ENCODE measurements at regions not wholly inside any gene's neighbourhood (a gene's known extent, or its start where the extent isn't known, plus 50 kb on each side); places are given as distances from the start of the nearest gene placed in this dataset.

GRCh38 chr5:174511714-174512253 lies 212.6 kb upstream of the MSX2 start:
- Histone ChIP-seq H3K4me3 (replicated peaks; ENCODE audit: low read depth, low read length) (no peak overlapping the region), H3K36me3 (ENCODE audit: control insufficient read depth, insufficient read depth, low read length) (no peaks in the 10 kb centered on the region), H3K27me3 (replicated peaks; ENCODE audit: control insufficient read depth, insufficient read depth, low read length) (no peaks in the 10 kb centered on the region; the same call in 1 of the 2 replicates)
- TF ChIP-seq, protein P1, sequence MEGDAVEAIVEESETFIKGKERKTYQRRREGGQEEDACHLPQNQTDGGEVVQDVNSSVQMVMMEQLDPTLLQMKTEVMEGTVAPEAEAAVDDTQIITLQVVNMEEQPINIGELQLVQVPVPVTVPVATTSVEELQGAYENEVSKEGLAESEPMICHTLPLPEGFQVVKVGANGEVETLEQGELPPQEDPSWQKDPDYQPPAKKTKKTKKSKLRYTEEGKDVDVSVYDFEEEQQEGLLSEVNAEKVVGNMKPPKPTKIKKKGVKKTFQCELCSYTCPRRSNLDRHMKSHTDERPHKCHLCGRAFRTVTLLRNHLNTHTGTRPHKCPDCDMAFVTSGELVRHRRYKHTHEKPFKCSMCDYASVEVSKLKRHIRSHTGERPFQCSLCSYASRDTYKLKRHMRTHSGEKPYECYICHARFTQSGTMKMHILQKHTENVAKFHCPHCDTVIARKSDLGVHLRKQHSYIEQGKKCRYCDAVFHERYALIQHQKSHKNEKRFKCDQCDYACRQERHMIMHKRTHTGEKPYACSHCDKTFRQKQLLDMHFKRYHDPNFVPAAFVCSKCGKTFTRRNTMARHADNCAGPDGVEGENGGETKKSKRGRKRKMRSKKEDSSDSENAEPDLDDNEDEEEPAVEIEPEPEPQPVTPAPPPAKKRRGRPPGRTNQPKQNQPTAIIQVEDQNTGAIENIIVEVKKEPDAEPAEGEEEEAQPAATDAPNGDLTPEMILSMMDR (IDR thresholded peaks at IDR 0.05; ENCODE audit: insufficient read depth, low read length, poor library complexity, severe bottlenecking): no peak
- no peak for DNase-seq (ENCODE audit: extremely low read depth, insufficient read length)

DNA sequence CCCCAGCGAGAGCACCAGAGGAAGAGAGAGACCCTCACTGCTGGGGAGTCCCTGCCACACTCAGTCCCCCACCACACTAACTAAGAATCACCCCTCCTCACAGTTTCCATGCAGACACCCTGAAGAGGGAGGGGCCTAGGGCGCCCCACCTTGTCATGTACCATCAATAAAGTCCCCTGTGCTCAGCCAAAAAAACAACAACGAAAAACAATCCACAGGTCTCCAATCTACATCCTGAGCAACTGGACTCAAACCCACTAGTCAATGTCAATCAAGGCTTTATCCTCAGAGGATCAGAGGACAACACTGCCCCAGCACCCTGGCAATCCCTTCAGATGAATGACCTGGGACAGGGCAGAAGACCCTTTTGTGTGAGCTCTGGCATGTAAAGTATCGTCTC lies 210.1 kb upstream of the MSX2 start:
- Histone ChIP-seq H3K4me3 (replicated peaks; ENCODE audit: low read depth, low read length) (no peak overlapping the region), H3K27me3 (replicated peaks; ENCODE audit: control insufficient read depth, insufficient read depth, low read length) (no peaks in the 10 kb centered on the region; the same call in 1 of the 2 replicates), H3K36me3 (ENCODE audit: control insufficient read depth, insufficient read depth, low read length) (no peaks in the 10 kb centered on the region)
- DNase-seq (ENCODE audit: extremely low read depth, insufficient read length): no peak
- TF ChIP-seq, protein P1 (IDR thresholded peaks at IDR 0.05; ENCODE audit: insufficient read depth, low read length, poor library complexity, severe bottlenecking): no peak

GRCh38 chr5:174514983-174515394 lies 209.4 kb upstream of the MSX2 start:
- Histone ChIP-seq H3K4me3 (replicated peaks; ENCODE audit: low read depth, low read length) (no peak overlapping the region), H3K36me3 (ENCODE audit: control insufficient read depth, insufficient read depth, low read length) (no peaks in the 10 kb centered on the region), H3K27me3 (replicated peaks; ENCODE audit: control insufficient read depth, insufficient read depth, low read length) (no peaks in the 10 kb centered on the region; the same call in 1 of the 2 replicates)
- TF ChIP-seq, protein P1 (IDR thresholded peaks at IDR 0.05; ENCODE audit: insufficient read depth, low read length, poor library complexity, severe bottlenecking): no peak
- no peak for DNase-seq (ENCODE audit: extremely low read depth, insufficient read length)

DNA sequence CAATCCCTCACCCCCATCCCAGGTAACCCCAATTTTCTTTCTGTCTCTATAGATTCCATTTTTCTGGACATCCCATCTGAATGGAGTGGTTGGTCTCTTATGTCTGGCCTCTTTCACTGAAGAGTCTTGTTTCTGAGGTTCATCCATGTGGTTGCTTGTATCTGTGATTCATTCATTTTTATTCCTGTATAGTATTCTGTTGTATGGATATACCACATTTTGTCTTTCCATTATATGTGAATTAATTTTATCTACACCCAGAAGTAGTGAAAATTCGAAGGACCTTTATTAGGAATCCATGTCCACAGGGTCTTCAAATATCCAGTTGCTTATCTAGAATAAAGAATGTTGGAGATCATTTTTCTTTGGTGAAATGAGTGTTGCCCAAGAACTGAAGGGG lies 207.6 kb upstream of the MSX2 start:
- no peaks in the 10 kb centered on the region for H3K36me3 ChIP-seq (ENCODE audit: control insufficient read depth, insufficient read depth, low read length)
- TF ChIP-seq, protein P1 (IDR thresholded peaks at IDR 0.05; ENCODE audit: insufficient read depth, low read length, poor library complexity, severe bottlenecking): no peak

DNA sequence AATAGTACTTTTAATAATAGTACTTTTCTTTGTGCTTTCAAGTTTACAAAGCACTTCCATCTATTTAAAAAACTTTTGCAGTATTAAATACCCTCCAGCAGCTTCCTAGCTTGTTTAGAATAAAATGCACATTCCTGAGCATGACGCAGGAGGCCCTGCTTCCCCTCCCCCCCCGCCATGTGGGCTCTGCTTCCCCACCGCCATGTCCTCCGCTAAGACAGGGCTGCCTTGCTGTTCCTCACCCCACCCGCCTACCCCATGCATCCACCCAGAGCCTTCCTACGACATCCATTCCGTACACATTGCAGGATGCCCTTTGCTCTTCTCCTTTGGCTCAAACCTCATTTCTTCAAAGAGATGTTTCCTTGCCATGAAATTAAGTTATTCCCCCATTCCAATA lies 205.9 kb upstream of the MSX2 start:
- DNase-seq (ENCODE audit: extremely low read depth, insufficient read length): no peak
- Histone ChIP-seq H3K36me3 (ENCODE audit: control insufficient read depth, insufficient read depth, low read length) (no peaks in the 10 kb centered on the region), H3K4me3 (replicated peaks; ENCODE audit: low read depth, low read length) (no peak overlapping the region), H3K27me3 (replicated peaks; ENCODE audit: control insufficient read depth, insufficient read depth, low read length) (no peaks in the 10 kb centered on the region; the same call in 1 of the 2 replicates)
- TF ChIP-seq, protein P1 (IDR thresholded peaks at IDR 0.05; ENCODE audit: insufficient read depth, low read length, poor library complexity, severe bottlenecking): no peak

More for the DNA sequence above, 207.6 kb upstream of the MSX2 start:
- no peaks in the 10 kb centered on the region; the same call in 1 of the 2 replicates for H3K27me3 ChIP-seq (replicated peaks; ENCODE audit: control insufficient read depth, insufficient read depth, low read length)
- H3K4me3 ChIP-seq (replicated peaks; ENCODE audit: low read depth, low read length): no peak overlapping the region
- no peak for DNase-seq (ENCODE audit: extremely low read depth, insufficient read length)

Data from GM06990 (cell line).